HCT116 (cell line): ENCODE measurements at regions not wholly inside any gene's neighbourhood (a gene's known extent, or its start where the extent isn't known, plus 50 kb on each side); places are given as distances from the start of the nearest gene placed in this dataset.

ENCODE experiments used
- ATAC-seq: fragments of 200-7000 bp; cut with Tn5 transposase; 2 replicates; pipeline ENCODE4 v1.9.1; 2020; ENCODE audit warnings: mild to moderate bottlenecking, moderate library complexity
- BruUV-seq: library from RNA; stranded (reverse); fragments of 400-500 nt; replicated peaks from 2 replicates; lab custom pipeline; 2021; lab: Mats Ljungman, UMichigan
- CTCF ChIA-PET: fragments of 300-600 bp; sonication (Branson Sonifier 250); formaldehyde crosslinking; loops from one replicate; lab custom pipeline; 2021; ENCODE audit warnings: antibody characterized with exemption; lab: Charles Lee
- POLR2A ChIA-PET: fragments of 300-600, 350-600 bp; sonication (Branson Sonifier 250); formaldehyde crosslinking; loops from one replicate; lab custom pipeline; 2021; ENCODE audit warnings: antibody characterized with exemption; lab: Charles Lee
- RAD21 ChIA-PET, 2 experiments: fragments of 300-600 bp; sonication (Branson Sonifier 250); formaldehyde crosslinking; loops; one replicate each; lab custom pipeline; 2023; ENCODE audit warnings: low total read pairs in 2 of 2; ENCODE audit not compliant: uncharacterized antibody in 2 of 2, unreplicated experiment in 2 of 2, low non-redundant PET in 1 of 2; lab: Charles Lee
- DNase-seq: peaks from one replicate; pipeline ENCODE4 v3.0.0-alpha.2; 2010; ENCODE audit warnings: low read depth, low spot score
- H2AFZ ChIP-seq: fragments of 200-600 bp; shearing (Covaris generic), sonication (generic); 2 replicates; pipeline ENCODE4 v1.6.1; 2017; ENCODE audit warnings: low read depth, mixed run types, mixed read lengths, antibody characterized with exemption, low read length; ENCODE audit not compliant: poor library complexity, severe bottlenecking
- H3K27ac ChIP-seq: 2 replicates; pipeline ENCODE4 v1.5.1; 2012; ENCODE audit warnings: low read depth, low read length
- H3K27me3 ChIP-seq: fragments of 200-600 bp; sonication (generic); 2 replicates; pipeline ENCODE4 v1.6.1; 2016; ENCODE audit warnings: mixed run types, low read length, mixed read lengths; ENCODE audit not compliant: insufficient read depth
- H3K36me3 ChIP-seq, 2 experiments: fragments of 200-500 bp in 1 of 2; fragments of 200-600 bp in 1 of 2; sonication (Bioruptor generic) in 1 of 2; sonication (generic) in 1 of 2; 2 replicates each; pipeline versions ENCODE4 v1.5.1 to v1.6.1; 2014 to 2016; ENCODE audit warnings: low read length in 2 of 2, inconsistent platforms in 1 of 2, mixed read lengths in 1 of 2, mixed run types in 1 of 2; ENCODE audit not compliant: insufficient read depth in 2 of 2, control insufficient read depth in 1 of 2
- H3K4me1 ChIP-seq, 2 experiments: fragments of 200-600 bp in 1 of 2; sonication (generic) in 1 of 2; 2 replicates each; pipeline versions ENCODE4 v1.5.1 to v1.6.1; 2012 to 2017; ENCODE audit warnings: low read length in 2 of 2, inconsistent platforms in 1 of 2, mild to moderate bottlenecking in 1 of 2, mixed read lengths in 1 of 2, mixed run types in 1 of 2, moderate library complexity in 1 of 2; ENCODE audit not compliant: insufficient read depth in 2 of 2, control insufficient read depth in 1 of 2
- H3K4me2 ChIP-seq: fragments of 200-600 bp; sonication (generic); 2 replicates; pipeline ENCODE4 v1.6.1; 2017; ENCODE audit warnings: mixed run types, low read length, mixed read lengths
- H3K4me3 ChIP-seq, 2 experiments: fragments of 200-600 bp in 1 of 2; sonication (generic) in 1 of 2; replicated peaks in 1 of 2; 2 replicates each; pipeline ENCODE4 v1.5.1; 2011 to 2016; ENCODE audit warnings: low read length in 2 of 2, control low read depth in 1 of 2, low read depth in 1 of 2, mild to moderate bottlenecking in 1 of 2, mixed read lengths in 1 of 2, mixed run types in 1 of 2
- H3K79me2 ChIP-seq: fragments of 200-600 bp; sonication (generic); 2 replicates; pipeline ENCODE4 v1.6.1; 2017; ENCODE audit warnings: mild to moderate bottlenecking, mixed run types, low read length, moderate library complexity, mixed read lengths; ENCODE audit not compliant: insufficient read depth
- H3K9ac ChIP-seq: fragments of 200-600 bp; sonication (generic); 2 replicates; pipeline ENCODE4 v1.6.1; 2016; ENCODE audit warnings: low read length, mixed read lengths
- H3K9me2 ChIP-seq: fragments of 200-600 bp; sonication (generic), shearing (Covaris generic); 2 replicates; pipeline ENCODE4 v1.6.1; 2017; ENCODE audit warnings: mixed run types, mild to moderate bottlenecking, moderate library complexity; ENCODE audit not compliant: insufficient read depth
- H3K9me3 ChIP-seq, 2 experiments: fragments of 200-500 bp in 1 of 2; fragments of 200-600 bp in 1 of 2; sonication (Bioruptor generic) in 1 of 2; sonication (generic) in 1 of 2; 2 replicates each; pipeline ENCODE4 v1.6.1; 2014 to 2017; ENCODE audit warnings: low read length in 2 of 2, mixed read lengths in 2 of 2, inconsistent platforms in 1 of 2, low read depth in 1 of 2, mild to moderate bottlenecking in 1 of 2, mixed run types in 1 of 2, moderate library complexity in 1 of 2; ENCODE audit not compliant: control insufficient read depth in 1 of 2, insufficient read depth in 1 of 2
- H4K20me1 ChIP-seq: fragments of 200-600 bp; sonication (generic), shearing (Covaris generic); 2 replicates; pipeline ENCODE4 v1.6.1; 2017; ENCODE audit warnings: mixed run types, mild to moderate bottlenecking, moderate library complexity; ENCODE audit not compliant: insufficient read depth
- ATF3 ChIP-seq: IDR thresholded peaks from 2 replicates; pipeline ENCODE4 v1.6.1; 2012
- CBX3 ChIP-seq: IDR thresholded peaks from 2 replicates; pipeline ENCODE4 v1.6.1; 2012; ENCODE audit warnings: low read depth
- CEBPB ChIP-seq: IDR thresholded peaks from 2 replicates; pipeline ENCODE4 v1.6.1; 2012; ENCODE audit warnings: low read depth
- CTCF ChIP-seq, 3 experiments: fragments of 200-600 bp in 1 of 3; sonication (generic) in 1 of 3; IDR thresholded peaks in 2 of 3; conservative IDR thresholded peaks in 1 of 3; 2 replicates each; pipeline ENCODE4 v1.5.1; 2012 to 2017; ENCODE audit warnings: low read depth in 2 of 3, low read length in 2 of 3, antibody characterized with exemption in 1 of 3, borderline replicate concordance in 1 of 3, control low read depth in 1 of 3, mild to moderate bottlenecking in 1 of 3, mixed read lengths in 1 of 3, mixed run types in 1 of 3, moderate library complexity in 1 of 3; ENCODE audit not compliant: insufficient read depth in 1 of 3
- ELF1 ChIP-seq: IDR thresholded peaks from 2 replicates; pipeline ENCODE4 v1.6.1; 2012; ENCODE audit warnings: low read depth, borderline replicate concordance
- EZH2 ChIP-seq: fragments of 200-600 bp; sonication (generic); IDR thresholded peaks from 2 replicates; pipeline ENCODE4 v1.6.1; 2017; ENCODE audit warnings: antibody characterized with exemption, mixed run types
- FOSL1 ChIP-seq: IDR thresholded peaks from 2 replicates; pipeline ENCODE4 v1.6.1; 2012; ENCODE audit warnings: low read depth
- JUND ChIP-seq: IDR thresholded peaks from 2 replicates; pipeline ENCODE4 v1.6.1; 2012
- MAX ChIP-seq: IDR thresholded peaks from 2 replicates; pipeline ENCODE4 v1.6.1; 2012
- POLR2AphosphoS5 ChIP-seq: IDR thresholded peaks from 2 replicates; pipeline ENCODE4 v1.6.1; 2011; ENCODE audit warnings: mild to moderate bottlenecking, low read depth, low read length, moderate library complexity
- TCF7L2 ChIP-seq: IDR thresholded peaks from 2 replicates; pipeline ENCODE4 v1.7.0; 2011; ENCODE audit warnings: borderline replicate concordance, inconsistent platforms; ENCODE audit not compliant: insufficient read depth, insufficient read length; ENCODE audit errors: extremely low read depth
- ZBTB33 ChIP-seq: IDR thresholded peaks from 2 replicates; pipeline ENCODE4 v1.6.1; 2011; ENCODE audit warnings: mild to moderate bottlenecking, low read length, moderate library complexity; ENCODE audit not compliant: insufficient replicate concordance; ENCODE audit errors: extremely low read depth
- ZNF274 ChIP-seq: fragments of 200-500 bp; sonication (Bioruptor generic); IDR thresholded peaks from 2 replicates; pipeline ENCODE4 v1.6.1; 2014; ENCODE audit warnings: mild to moderate bottlenecking, low read depth, low read length, inconsistent platforms
- intact Hi-C: fragments of 100-400 bp; cut with micrococcal nuclease; formaldehyde crosslinking; loops from 2 replicates; pipeline ENCODE4 v1.10.0; 2022

- H3K79me2 ChIP-seq: no peaks in the 10 kb centered on the region
- no peak overlapping the region for H3K9ac ChIP-seq
- H3K4me3 ChIP-seq: no peak overlapping the region
- no peak overlapping the region for H2AFZ ChIP-seq
- no TSS peak for BruUV-seq
- peaks cover 75% of the 10 kb centered on the region; the same call in 1 of the 2 replicates for H3K27me3 ChIP-seq
- POLR2A ChIA-PET: no interaction called here
- intact Hi-C loops: no loop called here
- H3K9me3 ChIP-seq: no peaks in the 10 kb centered on the region
- peaks cover 19 to 20% of the 10 kb centered on the region in 2 experiments for H3K4me1 ChIP-seq
- no peak overlapping the region for H3K4me2 ChIP-seq
- TF ChIP-seq ZBTB33 (no peak), POLR2AphosphoS5 (no peak), MAX (no peak), FOSL1 (no peak), CTCF (IDR thresholded peaks at IDR 0.05 in 2 of 3, conservative IDR thresholded peaks at IDR 0.05 in 1 of 3; ENCODE audit: borderline replicate concordance in 1 of 3, insufficient read depth in 1 of 3, low read depth in 2 of 3, low read length in 2 of 3) (no peak), ATF3 (no peak), ZNF274 (no peak), CBX3 (no peak), ELF1 (no peak), JUND (no peak), EZH2 (no peak), CEBPB (no peak), TCF7L2 (no peak)
- H3K27ac ChIP-seq: no peak overlapping the region
- no peaks in the 10 kb centered on the region for H4K20me1 ChIP-seq
- H3K36me3 ChIP-seq: no peaks in the 10 kb centered on the region
- no peaks in the 10 kb centered on the region for H3K9me2 ChIP-seq
- DNase-seq (no peak), ATAC-seq (no peak)
- CTCF ChIA-PET: no interaction called here
- RAD21 ChIA-PET: interaction anchor here in 1 of 2 experiments (0.6 kb wide), 1 partner anchor 21 kb away, joined by 3 read pairs; no protein-coding TSS in a partner anchor
Measured at GRCh38 chr14:98912655-98913054, 359.3 kb downstream of the BCL11B start.
